ENCODE measurements at regions not wholly inside any gene's neighbourhood (a gene's known extent, or its start where the extent isn't known, plus 50 kb on each side); places are given as distances from the start of the nearest gene placed in this dataset.

DNA sequence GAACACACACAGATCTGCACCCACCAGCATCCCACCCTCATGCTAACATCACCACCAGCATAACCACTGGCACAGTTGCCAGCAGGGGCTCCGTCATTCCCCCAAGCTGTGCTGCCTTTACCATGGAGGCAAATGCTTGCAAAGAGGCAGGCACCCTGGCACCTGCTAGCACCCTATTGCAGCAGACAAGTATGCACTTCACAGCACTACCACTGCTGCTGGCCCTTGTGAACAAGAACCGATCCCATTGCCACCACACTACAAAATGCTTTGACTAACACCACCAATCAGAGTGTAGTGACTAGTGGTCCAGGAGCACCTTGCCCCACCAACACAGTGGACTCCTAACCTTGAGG is 862.2 kb upstream of the DPPA4 start:
- 6% methylated on average over 2 of the region's 2 CpGs for WGBS (ENCODE audit: insufficient coverage, insufficient replicate concordance, low lambda C conversion rate, missing lambda C conversion rate)
- TF ChIP-seq, protein P1, sequence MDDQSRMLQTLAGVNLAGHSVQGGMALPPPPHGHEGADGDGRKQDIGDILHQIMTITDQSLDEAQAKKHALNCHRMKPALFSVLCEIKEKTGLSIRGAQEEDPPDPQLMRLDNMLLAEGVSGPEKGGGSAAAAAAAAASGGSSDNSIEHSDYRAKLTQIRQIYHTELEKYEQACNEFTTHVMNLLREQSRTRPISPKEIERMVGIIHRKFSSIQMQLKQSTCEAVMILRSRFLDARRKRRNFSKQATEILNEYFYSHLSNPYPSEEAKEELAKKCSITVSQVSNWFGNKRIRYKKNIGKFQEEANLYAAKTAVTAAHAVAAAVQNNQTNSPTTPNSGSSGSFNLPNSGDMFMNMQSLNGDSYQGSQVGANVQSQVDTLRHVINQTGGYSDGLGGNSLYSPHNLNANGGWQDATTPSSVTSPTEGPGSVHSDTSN (IDR thresholded peaks at IDR 0.05; ENCODE audit: insufficient replicate concordance, low read depth, low read length), result no peak
- TF ChIP-seq ATF7 (IDR thresholded peaks at IDR 0.05; ENCODE audit: low read depth) (no peak), NFIC (IDR thresholded peaks at IDR 0.05; ENCODE audit: low read depth, low read length) (no peak), ETV6 (conservative IDR thresholded peaks at IDR 0.05 in 1 of 2, IDR thresholded peaks at IDR 0.05 in 1 of 2; ENCODE audit: borderline replicate concordance in 1 of 2, low read depth in 1 of 2) (no peak), GABPA (IDR thresholded peaks at IDR 0.05; ENCODE audit: low read depth) (no peak), E4F1 (IDR thresholded peaks at IDR 0.05; ENCODE audit: borderline replicate concordance, partially characterized antibody) (no peak), SUPT20H (IDR thresholded peaks at IDR 0.05; ENCODE audit: borderline replicate concordance, control insufficient read depth, low read depth, low read length) (no peak), BCL3 (IDR thresholded peaks at IDR 0.05; ENCODE audit: borderline replicate concordance, insufficient read depth, low read depth, low read length, poor library complexity, severe bottlenecking) (no peak), IKZF1 (conservative IDR thresholded peaks at IDR 0.05) (no peak), SMAD1 (IDR thresholded peaks at IDR 0.05; ENCODE audit: low read depth, partially characterized antibody) (no peak), RELB (IDR thresholded peaks at IDR 0.05; ENCODE audit: low read depth) (no peak), EGR1 (IDR thresholded peaks at IDR 0.05; ENCODE audit: borderline replicate concordance in 1 of 2, low read depth in 2 of 2, low read length in 2 of 2) (no peak), CHD4 (IDR thresholded peaks at IDR 0.05) (no peak)
- TF ChIP-seq, protein P2, sequence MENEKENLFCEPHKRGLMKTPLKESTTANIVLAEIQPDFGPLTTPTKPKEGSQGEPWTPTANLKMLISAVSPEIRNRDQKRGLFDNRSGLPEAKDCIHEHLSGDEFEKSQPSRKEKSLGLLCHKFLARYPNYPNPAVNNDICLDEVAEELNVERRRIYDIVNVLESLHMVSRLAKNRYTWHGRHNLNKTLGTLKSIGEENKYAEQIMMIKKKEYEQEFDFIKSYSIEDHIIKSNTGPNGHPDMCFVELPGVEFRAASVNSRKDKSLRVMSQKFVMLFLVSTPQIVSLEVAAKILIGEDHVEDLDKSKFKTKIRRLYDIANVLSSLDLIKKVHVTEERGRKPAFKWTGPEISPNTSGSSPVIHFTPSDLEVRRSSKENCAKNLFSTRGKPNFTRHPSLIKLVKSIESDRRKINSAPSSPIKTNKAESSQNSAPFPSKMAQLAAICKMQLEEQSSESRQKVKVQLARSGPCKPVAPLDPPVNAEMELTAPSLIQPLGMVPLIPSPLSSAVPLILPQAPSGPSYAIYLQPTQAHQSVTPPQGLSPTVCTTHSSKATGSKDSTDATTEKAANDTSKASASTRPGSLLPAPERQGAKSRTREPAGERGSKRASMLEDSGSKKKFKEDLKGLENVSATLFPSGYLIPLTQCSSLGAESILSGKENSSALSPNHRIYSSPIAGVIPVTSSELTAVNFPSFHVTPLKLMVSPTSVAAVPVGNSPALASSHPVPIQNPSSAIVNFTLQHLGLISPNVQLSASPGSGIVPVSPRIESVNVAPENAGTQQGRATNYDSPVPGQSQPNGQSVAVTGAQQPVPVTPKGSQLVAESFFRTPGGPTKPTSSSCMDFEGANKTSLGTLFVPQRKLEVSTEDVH (IDR thresholded peaks at IDR 0.05; ENCODE audit: low read depth, partially characterized antibody), result no peak

More for the DNA sequence above, 862.2 kb upstream of the DPPA4 start:
- Histone ChIP-seq H3K27ac (ENCODE audit: control insufficient read depth, insufficient read depth) (no peak overlapping the region), H3K9me3 (replicated peaks; ENCODE audit: control insufficient read depth, insufficient read depth, low read length) (no peaks in the 10 kb centered on the region), H3K4me3 (no peak overlapping the region), H2AFZ (ENCODE audit: control insufficient read depth, low read depth, low read length) (no peak overlapping the region), H3K4me1 (ENCODE audit: control insufficient read depth, insufficient read depth, low read length) (no peaks in the 10 kb centered on the region), H3K9ac (ENCODE audit: control insufficient read depth, insufficient read depth, low read length) (no peak overlapping the region), H3K27me3 (replicated peaks in 1 of 2; ENCODE audit: control insufficient read depth in 2 of 2, insufficient read depth in 2 of 2, low read length in 1 of 2) (no peaks in the 10 kb centered on the region), H3K79me2 (ENCODE audit: control insufficient read depth, insufficient read depth, low read length) (no peaks in the 10 kb centered on the region), H4K20me1 (ENCODE audit: control insufficient read depth, insufficient read depth) (no peaks in the 10 kb centered on the region), H3K36me3 (ENCODE audit: control insufficient read depth in 2 of 2, insufficient read depth in 2 of 2, low read length in 1 of 2) (no peaks in the 10 kb centered on the region), H3K4me2 (ENCODE audit: control insufficient read depth, insufficient read depth) (no peak overlapping the region)
- no peak for ATAC-seq
- ChIA-PET SMC1A (ENCODE audit: uncharacterized antibody, unreplicated experiment) (no interaction called here), CTCF (no interaction called here), RAD21 (ENCODE audit: unreplicated experiment) (no interaction called here), POLR2A (no interaction called here)
- intact Hi-C loops (cut with micrococcal nuclease; ENCODE audit: unreplicated experiment), result no loop called here
- no peak for DNase-seq (ENCODE audit: low read depth, low spot score)
- in situ Hi-C loops (cut with MboI), result no loop called here
- no TSS peak for BruUV-seq (replicated peaks)
- no peak for FAIRE-seq

Data from GM12878 (cell line).